ENCODE measurements at regions not wholly inside any gene's neighbourhood (a gene's known extent, or its start where the extent isn't known, plus 50 kb on each side); places are given as distances from the start of the nearest gene placed in this dataset.
"Not testable (repeated sequence)": the region's sequence is repeated elsewhere in the genome, so short reads cannot be mapped to it uniquely, and the experiment has no call there.

- DNase-seq (ENCODE audit: low read depth in 2 of 2), result no peak
Measured at GRCh38 chr5:35561396-35561795, 56.3 kb upstream of the SPEF2 start.

GRCh38 chr5:35557748-35558147, 59.9 kb upstream of the SPEF2 start:
- DNase-seq (ENCODE audit: low read depth in 2 of 2), result no peak

GRCh38 chr5:35557199-35557598, 60.5 kb upstream of the SPEF2 start:
- DNase-seq (ENCODE audit: low read depth in 2 of 2), result no peak

- no peak for DNase-seq (ENCODE audit: low read depth in 2 of 2)
Measured at GRCh38 chr5:35554016-35554415, 63.6 kb upstream of the SPEF2 start.

GRCh38 chr5:35545190-35545589, 72.5 kb upstream of the SPEF2 start:
- DNase-seq (ENCODE audit: low read depth in 2 of 2), result no peak

- no peak for DNase-seq (ENCODE audit: low read depth in 2 of 2)
Measured at GRCh38 chr5:35543408-35543807, 74.3 kb upstream of the SPEF2 start.

DNA sequence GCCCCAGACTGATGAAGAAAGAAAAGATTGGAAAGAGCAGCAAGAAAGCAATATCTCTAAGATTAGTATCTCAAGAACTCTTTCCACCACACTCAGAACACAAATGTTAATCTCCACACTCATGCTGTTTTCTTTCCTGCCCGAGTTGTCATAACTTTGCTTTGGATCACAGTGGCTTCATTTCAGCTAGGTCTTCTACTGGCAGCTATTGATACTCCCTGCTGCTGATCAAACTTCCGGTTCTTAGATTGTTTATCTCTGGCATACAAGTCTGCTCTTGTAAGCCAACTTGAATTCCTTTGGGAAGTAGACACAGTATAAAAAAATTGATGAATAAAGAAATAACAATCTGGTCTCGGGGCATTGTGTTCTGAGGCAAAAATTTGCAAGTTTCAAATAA, 77.7 kb upstream of the SPEF2 start:
- DNase-seq (ENCODE audit: low read depth in 2 of 2), result no peak

DNA sequence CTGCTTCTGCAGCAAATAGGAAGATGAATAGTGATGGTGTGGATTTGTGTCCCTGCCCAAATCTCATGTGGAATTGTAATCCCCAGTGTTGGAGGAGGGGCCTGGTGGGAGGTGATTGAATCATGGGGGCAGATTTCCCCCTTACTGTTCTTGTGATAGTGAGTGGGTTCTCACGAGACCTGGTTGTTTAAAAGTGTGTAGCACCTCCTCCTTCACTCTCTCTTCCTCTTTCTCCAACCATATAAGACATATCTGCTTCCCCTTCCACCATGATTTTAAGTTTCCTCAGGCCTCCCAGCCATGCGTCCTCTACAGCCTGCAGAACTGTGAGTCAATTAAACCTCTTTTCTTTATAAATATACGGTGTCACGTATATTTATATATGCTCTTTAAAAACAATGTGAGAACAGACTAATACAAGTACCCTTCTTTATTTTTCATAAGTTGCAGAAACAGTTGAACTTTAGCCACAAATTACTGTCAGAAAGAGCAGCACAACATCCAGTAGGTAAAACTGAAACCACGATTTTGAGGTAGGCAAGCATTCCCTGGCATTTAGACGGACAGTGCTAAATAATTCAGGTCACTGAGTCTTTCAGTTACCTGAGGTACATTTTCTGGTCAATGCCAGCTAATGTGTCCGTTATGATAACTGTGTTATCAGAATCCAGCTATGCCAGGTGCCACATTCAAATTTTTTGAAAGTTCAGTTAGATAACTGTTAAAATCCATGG, 79.3 kb upstream of the SPEF2 start:
- DNase-seq (ENCODE audit: low read depth in 2 of 2), result no peak

DNA sequence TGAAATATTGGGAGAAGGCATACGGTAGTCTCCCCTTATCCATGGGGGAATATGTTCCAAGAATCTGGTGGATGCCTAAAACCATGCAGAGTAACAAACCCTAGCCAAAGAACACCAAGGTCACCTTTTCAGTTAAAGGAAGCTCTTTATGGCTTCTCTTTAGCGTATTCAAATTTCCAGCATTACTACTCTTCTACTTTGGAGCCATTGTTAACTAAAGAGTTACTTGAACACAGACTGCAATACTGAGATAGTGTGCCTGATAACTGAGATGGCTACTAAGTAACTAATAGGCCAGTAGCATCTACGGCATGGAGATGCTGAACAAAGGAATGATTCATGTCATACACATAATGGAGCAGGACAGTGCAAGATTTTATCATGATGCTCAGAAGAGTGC, 84.5 kb upstream of the SPEF2 start:
- DNase-seq (ENCODE audit: low read depth in 2 of 2), result no peak

DNA sequence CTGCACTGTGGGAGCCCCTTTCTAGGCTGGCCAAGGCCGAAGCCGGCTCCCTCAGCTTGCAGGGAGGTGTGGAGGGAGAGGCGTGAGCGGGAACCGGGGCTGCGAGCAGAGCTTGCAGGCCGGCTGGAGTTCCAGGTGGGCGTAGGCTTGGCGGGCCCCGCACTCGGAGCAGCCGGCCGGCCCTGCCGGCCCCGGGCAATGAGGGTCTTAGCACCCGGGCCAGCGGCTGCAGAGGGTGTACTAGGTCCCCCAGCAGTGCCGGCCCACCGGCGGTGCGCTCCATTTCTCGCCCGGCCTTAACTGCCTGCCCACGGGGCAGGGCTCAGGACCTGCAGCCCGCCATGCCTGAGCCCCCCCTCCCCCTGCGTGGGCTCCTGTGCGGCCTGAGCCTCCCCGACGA, 86.1 kb upstream of the SPEF2 start:
- DNase-seq (ENCODE audit: low read depth in 2 of 2), result not testable (repeated sequence)

DNA sequence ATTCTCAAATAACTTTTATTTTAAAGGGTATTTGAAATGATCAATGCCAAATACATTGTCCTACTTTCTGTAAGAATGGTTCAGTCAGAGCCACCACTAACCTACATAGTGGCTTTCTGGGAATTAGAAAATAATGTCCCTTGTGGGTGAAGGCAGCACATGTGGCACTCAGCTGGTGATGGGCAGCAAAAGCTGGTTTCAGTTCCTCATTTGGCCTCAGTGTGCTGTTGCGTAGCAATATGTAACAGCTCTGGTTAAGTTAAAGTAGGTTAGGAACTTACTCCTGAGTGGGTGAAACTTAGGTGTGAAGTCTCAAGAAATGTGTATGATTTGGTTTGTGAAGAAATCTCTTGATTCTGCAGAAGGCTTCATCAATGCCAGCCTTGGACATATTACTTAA, 99.6 kb upstream of the SPEF2 start:
- DNase-seq (ENCODE audit: low read depth in 2 of 2), result no peak

GRCh38 chr5:35516271-35516670, 101.4 kb upstream of the SPEF2 start:
- DNase-seq (ENCODE audit: low read depth in 2 of 2), result no peak

GRCh38 chr5:35513612-35514011, 104.1 kb upstream of the SPEF2 start:
- DNase-seq (ENCODE audit: low read depth in 2 of 2), result no peak

DNA sequence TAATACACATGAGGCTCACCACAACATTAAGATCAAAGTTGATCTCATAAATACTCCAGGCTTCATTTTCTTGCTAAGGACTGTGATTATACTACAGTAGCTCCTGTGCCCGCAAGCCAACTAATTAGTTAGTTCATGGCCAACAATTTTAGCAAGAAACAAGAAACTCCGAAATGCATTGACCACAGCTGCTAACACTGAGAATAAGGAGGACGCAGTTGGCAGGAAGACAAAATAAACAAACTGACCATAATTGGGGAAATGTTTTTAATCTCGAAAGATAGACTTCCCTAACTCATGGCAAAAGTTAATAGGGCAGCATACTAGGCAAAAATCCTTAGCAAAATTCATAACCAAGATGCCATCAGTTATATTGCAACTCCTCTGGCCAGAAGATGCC, 115.5 kb upstream of the SPEF2 start:
- DNase-seq (ENCODE audit: low read depth in 2 of 2), result no peak

DNA sequence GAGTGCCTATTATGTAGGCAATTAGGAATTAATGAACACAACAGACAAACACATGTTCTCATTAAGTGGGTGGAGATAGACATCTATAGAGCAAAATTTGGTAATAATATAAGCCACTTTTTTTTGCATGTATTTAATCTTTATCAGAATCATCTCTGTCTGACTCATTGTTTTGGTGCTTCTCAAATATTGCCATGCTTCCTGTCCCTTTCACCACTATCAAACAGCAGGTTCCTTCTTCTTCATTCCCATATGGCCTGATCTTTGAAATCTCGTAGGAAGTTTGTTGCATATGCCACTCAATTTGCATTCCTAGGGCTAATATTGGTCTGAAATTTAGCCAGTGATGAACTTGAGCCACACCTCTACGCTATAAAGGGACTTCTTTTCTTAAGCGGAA, 128.9 kb upstream of the SPEF2 start:
- DNase-seq (ENCODE audit: low read depth in 2 of 2), result no peak

DNA sequence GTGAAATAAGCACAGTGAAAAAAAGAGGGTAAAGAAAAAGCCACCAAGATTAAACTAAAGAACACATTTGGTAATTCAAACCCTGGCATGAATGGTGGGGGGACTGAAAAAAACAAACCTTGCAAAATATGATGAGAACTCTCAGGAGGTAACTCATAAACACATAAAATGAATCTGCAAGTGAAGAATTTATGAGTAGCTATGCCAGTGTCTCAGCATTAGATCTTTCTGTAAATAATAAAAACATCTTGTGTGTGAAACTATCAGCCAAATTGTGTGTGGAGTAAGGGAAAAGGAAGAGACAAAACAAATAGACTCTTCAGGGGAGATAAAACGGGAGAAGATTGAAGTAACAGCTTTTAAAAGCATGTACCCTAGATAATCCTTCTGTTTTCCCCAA, 129.6 kb upstream of the SPEF2 start:
- no peak for DNase-seq (ENCODE audit: low read depth in 2 of 2)

GRCh38 chr5:35487233-35488025, 130.2 kb upstream of the SPEF2 start:
- no peak for DNase-seq (ENCODE audit: low read depth in 2 of 2)

- no peak for DNase-seq (ENCODE audit: low read depth in 2 of 2)
Measured at GRCh38 chr5:35485487-35485886, 132.2 kb upstream of the SPEF2 start.

DNA sequence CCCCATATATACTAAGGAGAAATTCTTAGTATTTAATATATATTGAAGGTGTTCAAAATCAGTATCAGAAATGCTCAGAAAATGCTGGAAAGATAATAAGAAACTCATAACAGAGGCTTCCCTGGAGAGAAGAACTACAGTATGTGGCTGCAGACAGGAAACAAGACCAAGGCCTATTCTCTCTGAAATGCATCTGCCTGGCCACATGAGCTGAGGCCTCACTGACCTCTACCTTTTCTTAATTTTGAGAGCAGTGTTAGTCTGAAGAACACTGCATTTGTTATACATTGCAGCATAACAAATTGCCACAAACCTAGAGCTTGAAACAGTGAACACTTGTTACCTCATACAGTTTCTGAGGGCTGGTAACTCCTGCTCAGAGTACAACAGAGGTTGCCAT, 133.4 kb upstream of the SPEF2 start:
- DNase-seq (ENCODE audit: low read depth in 2 of 2), result no peak

GRCh38 chr5:35483780-35484179, 133.9 kb upstream of the SPEF2 start:
- DNase-seq (ENCODE audit: low read depth in 2 of 2), result no peak

DNA sequence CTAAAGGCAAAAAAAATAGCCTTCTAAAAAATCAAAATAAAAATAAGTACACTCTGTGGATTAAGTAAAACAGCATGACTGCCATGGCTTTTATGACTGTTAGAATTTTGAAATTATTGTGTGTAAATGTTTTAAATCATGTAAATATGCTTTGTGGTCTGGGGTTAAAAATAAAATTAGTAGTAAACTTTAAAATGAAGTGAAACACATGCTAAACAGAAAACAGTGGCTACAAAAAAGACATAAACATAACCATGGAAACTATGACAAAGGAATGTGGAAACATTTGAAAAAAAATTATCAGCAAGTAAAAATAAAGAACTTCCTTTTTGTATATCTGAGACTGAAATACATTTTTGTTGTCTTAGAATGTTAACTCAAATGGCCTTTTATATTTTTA, 134.5 kb upstream of the SPEF2 start:
- DNase-seq (ENCODE audit: low read depth in 2 of 2), result no peak

GRCh38 chr5:35482167-35482755, 135.4 kb upstream of the SPEF2 start:
- no peak for DNase-seq (ENCODE audit: low read depth in 2 of 2)

All from stimulated activated CD8-positive, alpha-beta memory T cell treated with anti-CD3 and anti-CD28 coated beads, Interleukin-2, amount 100 ng/mL, for 48 hours (primary cell).